ENCODE measurements at regions not wholly inside any gene's neighbourhood (a gene's known extent, or its start where the extent isn't known, plus 50 kb on each side); places are given as distances from the start of the nearest gene placed in this dataset.

DNA sequence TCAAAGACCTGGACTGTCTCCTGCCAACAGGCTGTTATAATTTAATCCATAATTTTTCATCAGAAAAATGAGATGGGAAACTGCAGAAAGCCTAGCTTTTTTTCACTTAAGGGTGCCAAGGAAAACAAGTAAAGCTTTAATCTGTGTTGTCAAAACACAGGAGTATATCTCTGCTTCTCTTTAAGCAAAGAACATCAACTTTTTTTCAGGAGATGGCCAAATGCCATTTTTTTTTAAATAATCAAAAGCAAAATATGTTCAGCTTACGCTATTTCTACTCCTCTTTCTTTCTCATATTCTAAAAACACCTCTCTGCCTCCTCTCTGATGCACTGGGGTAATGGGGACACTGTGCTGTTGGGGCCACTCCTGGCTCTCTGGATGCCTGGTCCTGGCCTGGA, 73.1 kb upstream of the NXPH2 start:
- no peak for DNase-seq (ENCODE audit: low read depth)

DNA sequence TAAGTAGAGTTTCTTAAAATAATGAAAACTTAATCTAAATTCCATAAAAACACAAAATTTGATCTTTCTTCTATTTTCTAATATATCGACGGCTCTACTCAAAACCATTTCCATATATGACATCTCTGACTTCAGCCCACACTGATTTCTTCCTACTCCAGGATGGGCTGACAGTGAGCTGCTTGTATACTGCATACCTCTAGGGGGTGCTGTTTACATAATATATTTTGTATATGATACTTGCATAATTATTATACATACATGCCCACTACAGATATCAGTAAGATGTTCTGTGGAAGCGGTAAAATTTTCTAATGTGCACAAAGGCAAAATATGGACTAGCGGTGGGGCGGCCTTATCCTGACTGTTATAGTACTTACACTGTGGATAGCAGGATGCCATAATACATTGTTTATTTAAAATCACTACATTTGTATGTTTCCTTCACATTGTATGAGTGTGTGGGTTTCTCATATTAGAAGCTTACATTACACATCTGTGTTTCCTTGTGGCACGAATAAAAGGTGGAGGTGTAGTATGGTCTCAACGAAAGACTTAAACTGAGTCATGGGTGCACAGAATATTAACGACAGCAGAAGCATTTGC, 66.1 kb upstream of the NXPH2 start:
- DNase-seq (ENCODE audit: low read depth) = no peak

DNA sequence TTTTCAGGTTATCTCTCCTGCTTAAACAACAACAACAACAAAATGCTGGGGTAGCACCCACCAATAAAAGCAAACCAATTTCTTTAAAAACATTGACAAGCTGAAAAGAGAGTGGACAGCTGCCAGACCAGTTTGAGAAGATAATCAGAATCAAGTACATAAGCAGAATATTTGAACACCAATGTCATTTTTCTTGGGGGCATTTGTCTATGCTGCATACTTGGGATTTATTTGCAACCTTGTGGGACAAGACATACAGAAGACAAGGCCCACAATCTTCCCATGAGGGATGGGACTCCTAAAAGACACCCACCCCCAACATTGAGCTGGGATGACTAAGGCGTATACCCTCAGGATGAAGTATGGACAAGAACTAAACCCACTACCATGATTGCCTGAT, 62.2 kb upstream of the NXPH2 start:
- no peak for DNase-seq (ENCODE audit: low read depth)

DNA sequence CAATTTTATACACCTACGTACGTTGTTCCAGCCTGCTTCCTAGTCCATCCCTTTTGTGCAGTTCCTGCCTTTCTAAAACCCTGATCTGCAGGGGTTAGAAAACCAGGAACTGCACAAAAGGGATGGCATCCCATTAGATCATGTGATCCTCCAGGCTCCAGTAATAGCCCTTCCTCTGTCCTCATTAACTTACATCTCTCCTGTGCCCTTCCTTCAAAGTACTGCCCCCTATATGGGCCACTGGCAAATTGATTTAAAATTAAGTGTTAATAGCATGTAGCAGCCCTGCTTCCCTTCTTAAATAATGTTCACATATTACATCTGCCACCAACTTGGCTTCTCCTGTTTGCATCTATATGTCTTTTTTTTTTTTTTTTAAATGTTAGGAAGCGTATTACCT, 61.3 kb upstream of the NXPH2 start:
- no peak for DNase-seq (ENCODE audit: low read depth)

DNA sequence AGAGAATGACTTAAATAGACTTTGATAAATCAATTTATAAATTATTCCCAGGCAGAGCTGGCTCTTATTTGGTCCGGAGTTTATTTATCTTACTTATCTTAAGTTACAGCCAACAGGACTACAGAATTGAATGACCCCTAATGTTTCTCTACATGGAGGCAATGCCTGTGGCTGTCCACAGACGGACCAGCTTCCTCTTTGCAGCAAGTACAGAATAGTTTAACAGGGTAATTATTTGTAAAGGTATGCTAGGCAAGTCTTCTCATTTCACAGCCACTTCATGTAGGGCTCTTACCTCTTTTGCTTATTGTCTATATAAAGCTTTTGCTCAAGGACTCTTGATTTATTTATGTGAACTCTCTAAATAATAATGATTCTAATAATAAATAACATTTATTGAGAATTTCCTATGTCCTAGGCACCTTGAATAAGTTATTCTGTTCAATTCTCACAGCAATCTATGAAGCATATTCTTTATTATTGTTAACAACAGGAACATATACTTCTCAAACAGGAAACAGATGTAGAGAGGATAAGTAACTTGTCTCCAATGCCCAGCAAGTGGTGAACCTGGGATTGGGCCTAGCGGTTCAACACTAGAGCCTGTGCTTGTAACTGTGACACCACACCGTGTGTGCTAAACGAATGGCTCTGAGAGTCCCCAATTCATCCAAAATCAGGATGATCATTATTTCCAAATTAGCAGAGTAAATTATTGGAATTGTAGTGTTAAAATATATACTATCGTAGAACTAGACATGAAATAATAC, 58.8 kb upstream of the NXPH2 start:
- DNase-seq (ENCODE audit: low read depth) = no peak

DNA sequence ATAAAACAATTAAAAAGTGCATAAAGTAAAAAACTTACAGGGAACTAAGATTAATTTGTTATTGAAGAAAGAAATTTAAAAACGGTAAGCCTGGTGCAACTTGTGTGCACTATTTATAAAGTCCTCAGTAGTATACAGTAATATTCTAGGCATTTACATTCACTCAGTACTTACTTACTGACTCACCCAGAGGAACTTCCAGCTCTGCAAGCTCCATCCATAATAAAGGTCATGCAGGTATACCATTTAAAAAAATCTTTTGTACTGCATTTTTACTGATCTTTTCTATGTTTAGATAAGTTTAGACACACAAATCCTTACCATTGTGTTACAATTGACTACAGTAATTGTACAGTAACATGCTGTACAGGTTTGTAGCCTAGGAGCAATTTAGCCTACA, 51.5 kb upstream of the NXPH2 start:
- no peak for DNase-seq (ENCODE audit: low read depth)

DNA sequence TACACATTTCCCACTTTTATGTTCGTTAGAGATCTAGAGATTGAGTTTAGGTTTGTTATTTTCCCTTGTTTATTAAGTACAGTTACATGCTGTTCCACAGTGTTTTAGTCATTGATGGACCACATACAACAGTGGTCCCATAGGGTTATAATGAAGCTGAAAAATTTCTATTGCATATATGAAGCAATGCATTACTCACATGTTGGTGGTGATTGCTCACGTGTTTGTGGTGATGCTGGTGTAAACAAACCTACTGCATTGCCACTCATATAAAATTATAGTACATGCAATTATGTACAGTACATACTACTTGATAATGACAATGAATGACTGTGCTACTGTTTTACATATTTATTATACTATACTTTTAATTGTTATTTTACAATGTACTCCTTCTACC, 51.0 kb upstream of the NXPH2 start:
- no peak for DNase-seq (ENCODE audit: low read depth)

DNA sequence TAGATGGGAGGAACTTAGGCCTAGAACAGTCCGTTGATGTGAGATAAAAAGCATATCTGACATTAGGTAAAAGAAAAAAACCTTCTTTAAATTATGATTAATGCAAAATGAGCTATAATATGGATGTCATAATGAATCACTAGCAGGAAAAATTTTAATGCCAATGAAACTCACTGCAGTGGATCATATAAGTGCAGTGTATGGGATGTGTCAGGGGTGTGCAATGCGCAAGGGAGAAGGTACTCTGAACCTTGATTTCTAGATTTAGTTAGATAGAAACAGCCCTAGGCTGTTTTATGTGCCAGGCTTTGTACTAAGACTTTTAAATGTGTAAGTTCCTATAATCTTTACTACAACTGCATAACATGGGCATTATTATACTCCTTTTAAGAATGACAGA, 50.4 kb upstream of the NXPH2 start:
- no peak for DNase-seq (ENCODE audit: low read depth)
